Neural crest cell (in vitro differentiated cells): ENCODE measurements at regions not wholly inside any gene's neighbourhood (a gene's known extent, or its start where the extent isn't known, plus 50 kb on each side); places are given as distances from the start of the nearest gene placed in this dataset.

ENCODE experiments used
- DNase-seq: peaks from one replicate; pipeline ENCODE4 v3.0.0; 2021; ENCODE audit warnings: low read depth, mixed read lengths, low spot score
- H3K27ac Mint-ChIP-seq: one replicate; pipeline ENCODE4 v1.8.0; 2021; ENCODE audit warnings: mild to moderate bottlenecking, mixed read lengths; ENCODE audit not compliant: unreplicated experiment
- H3K27me3 Mint-ChIP-seq: 2 replicates; pipeline ENCODE4 v1.8.0; 2021; ENCODE audit warnings: low read depth, mild to moderate bottlenecking, mixed read lengths
- H3K36me3 Mint-ChIP-seq: 2 replicates; pipeline ENCODE4 v1.8.0; 2021; ENCODE audit warnings: low read depth, mild to moderate bottlenecking, mixed read lengths
- H3K4me1 Mint-ChIP-seq: 2 replicates; pipeline ENCODE4 v1.8.0; 2021; ENCODE audit warnings: mixed read lengths
- H3K4me3 Mint-ChIP-seq: one replicate; pipeline ENCODE4 v1.8.0; 2021; ENCODE audit warnings: mild to moderate bottlenecking, mixed read lengths
- H3K9me3 Mint-ChIP-seq: 2 replicates; pipeline ENCODE4 v1.8.0; 2021; ENCODE audit warnings: mixed read lengths
- TF ChIP-seq, protein P1 (sequence below): fragments of 200-600 bp; sonication (generic); conservative IDR thresholded peaks from 2 replicates; pipeline ENCODE4 v1.5.0; 2021; ENCODE audit warnings: antibody characterized with exemption, mild to moderate bottlenecking

DNA sequence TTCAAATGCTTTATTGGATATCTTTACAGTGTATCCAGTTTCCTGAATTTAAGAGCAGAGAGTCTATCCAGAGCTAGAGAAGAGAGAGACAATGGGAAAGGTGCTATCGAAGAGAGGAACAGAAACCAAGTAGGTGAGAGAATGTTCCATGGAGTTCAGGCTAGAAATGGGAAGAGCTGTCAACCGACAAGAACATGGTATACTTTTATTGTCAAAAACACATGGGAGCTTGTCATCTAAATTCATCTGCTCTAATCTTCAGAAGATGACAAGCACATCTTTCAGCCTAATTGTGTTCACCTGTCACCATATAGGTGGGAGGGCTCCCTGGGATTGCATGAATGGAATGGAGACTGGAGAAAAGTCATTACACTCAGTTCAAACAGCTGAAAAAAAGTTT, 690.4 kb upstream of the LRATD1 start:
- H3K27me3 Mint-ChIP-seq: peaks cover 4% of the 10 kb centered on the region
- H3K27ac Mint-ChIP-seq: no peak overlapping the region
- no peak for DNase-seq
- H3K36me3 Mint-ChIP-seq: no peaks in the 10 kb centered on the region
- H3K4me3 Mint-ChIP-seq: no peak overlapping the region
- no peaks in the 10 kb centered on the region for H3K4me1 Mint-ChIP-seq
- no peaks in the 10 kb centered on the region for H3K9me3 Mint-ChIP-seq
- TF ChIP-seq, protein P1, sequence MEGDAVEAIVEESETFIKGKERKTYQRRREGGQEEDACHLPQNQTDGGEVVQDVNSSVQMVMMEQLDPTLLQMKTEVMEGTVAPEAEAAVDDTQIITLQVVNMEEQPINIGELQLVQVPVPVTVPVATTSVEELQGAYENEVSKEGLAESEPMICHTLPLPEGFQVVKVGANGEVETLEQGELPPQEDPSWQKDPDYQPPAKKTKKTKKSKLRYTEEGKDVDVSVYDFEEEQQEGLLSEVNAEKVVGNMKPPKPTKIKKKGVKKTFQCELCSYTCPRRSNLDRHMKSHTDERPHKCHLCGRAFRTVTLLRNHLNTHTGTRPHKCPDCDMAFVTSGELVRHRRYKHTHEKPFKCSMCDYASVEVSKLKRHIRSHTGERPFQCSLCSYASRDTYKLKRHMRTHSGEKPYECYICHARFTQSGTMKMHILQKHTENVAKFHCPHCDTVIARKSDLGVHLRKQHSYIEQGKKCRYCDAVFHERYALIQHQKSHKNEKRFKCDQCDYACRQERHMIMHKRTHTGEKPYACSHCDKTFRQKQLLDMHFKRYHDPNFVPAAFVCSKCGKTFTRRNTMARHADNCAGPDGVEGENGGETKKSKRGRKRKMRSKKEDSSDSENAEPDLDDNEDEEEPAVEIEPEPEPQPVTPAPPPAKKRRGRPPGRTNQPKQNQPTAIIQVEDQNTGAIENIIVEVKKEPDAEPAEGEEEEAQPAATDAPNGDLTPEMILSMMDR: no peak

DNA sequence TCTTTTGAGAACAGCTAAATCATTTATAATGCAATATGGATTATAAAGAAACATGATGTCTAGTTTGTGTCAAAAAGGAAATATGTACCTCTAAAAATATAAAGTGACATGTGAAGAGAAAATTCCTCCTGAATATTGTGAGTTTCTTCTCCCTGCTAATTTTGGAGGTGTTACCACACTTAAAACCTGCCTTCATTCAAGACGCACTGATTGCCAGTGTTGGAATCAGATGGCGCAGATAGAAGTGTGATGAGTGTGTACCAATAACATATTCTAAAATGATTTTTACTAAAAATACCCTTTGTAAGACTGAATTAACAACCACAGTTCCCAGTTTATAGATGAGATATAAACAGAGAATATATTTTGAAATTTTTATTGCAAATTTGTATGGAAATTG, 681.8 kb upstream of the LRATD1 start:
- Mint-ChIP-seq H3K36me3 (no peaks in the 10 kb centered on the region), H3K4me3 (no peak overlapping the region), H3K27me3 (peaks cover 6% of the 10 kb centered on the region), H3K27ac (no peak overlapping the region), H3K4me1 (no peaks in the 10 kb centered on the region), H3K9me3 (no peaks in the 10 kb centered on the region)
- TF ChIP-seq, protein P1: no peak
- DNase-seq: no peak

DNA sequence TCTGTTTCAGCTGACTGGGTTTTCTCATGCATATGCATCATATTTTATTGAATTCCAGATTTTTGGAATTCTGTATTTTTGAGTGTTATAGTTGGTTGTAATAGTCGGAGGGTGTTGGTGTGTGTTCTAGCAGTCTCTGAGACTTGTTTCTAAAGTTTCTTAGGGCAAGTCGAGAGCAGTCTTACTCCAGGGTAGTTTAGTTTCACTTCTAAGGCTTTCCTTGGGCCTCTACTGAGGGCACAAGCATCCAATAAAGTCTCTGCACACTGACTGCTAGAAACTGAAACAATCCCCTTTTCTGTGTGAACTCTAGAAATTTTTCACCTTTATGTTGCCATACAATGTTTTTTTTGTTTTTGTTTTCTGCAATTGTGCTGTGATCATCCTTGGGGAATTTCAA, 663.7 kb upstream of the LRATD1 start:
- H3K27me3 Mint-ChIP-seq: no peaks in the 10 kb centered on the region
- TF ChIP-seq, protein P1: no peak
- no peak for DNase-seq
- H3K27ac Mint-ChIP-seq: no peak overlapping the region
- no peaks in the 10 kb centered on the region for H3K9me3 Mint-ChIP-seq
- no peak overlapping the region for H3K4me3 Mint-ChIP-seq
- H3K36me3 Mint-ChIP-seq: no peaks in the 10 kb centered on the region
- peaks cover 5% of the 10 kb centered on the region for H3K4me1 Mint-ChIP-seq

DNA sequence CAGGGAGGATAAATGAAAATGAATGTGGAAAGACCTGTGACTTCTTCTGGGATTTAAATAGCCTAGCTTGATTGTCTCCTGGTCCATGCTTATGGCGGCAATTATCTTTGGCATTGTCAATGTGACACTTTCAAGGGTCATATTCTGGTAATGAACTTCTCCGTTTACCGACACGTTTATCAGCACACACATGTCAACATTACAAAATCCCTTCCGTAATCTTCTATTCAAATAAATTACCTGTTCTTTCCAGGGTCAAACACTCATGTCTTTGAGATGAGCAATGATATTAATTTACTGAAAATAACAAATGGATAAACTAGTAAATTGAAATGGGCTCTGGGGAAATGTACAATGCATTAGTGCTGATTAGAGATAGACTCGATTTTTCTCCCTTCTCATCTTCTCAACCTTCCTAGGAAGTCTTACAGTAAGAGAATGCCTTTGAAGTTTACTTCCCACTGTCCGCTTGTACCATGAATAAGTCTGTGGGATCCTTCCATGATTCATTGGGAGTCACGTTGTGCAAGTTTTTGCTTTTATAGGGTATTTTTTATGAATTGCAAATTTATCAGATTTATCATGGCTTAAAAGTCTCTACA, 646.3 kb upstream of the LRATD1 start:
- Mint-ChIP-seq H3K27me3 (no peaks in the 10 kb centered on the region), H3K9me3 (no peaks in the 10 kb centered on the region), H3K36me3 (no peaks in the 10 kb centered on the region), H3K27ac (no peak overlapping the region), H3K4me3 (no peak overlapping the region), H3K4me1 (no peaks in the 10 kb centered on the region)
- TF ChIP-seq, protein P1: no peak
- no peak for DNase-seq

DNA sequence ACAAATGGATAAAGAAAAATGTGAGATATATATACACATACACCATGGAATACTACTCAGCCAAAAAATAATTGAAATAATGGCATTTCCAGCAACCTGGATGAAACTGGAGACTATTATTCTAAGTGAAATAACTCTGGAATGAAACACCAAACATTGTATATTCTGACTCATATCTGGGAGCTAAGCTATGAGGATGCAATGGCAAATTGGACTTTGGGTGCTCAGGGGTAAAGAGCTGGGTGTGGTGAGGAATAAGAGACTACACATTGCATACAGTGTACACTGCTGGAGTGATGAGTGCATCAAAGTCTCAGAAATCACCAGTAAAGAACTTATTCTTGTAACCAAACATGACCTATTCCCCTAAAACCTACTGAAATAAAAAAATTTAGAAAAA, 636.0 kb upstream of the LRATD1 start:
- peaks cover 13% of the 10 kb centered on the region for H3K9me3 Mint-ChIP-seq
- no peaks in the 10 kb centered on the region for H3K27me3 Mint-ChIP-seq
- DNase-seq: no peak
- H3K36me3 Mint-ChIP-seq: no peaks in the 10 kb centered on the region
- TF ChIP-seq, protein P1: no peak
- H3K4me1 Mint-ChIP-seq: no peaks in the 10 kb centered on the region
- H3K27ac Mint-ChIP-seq: no peak overlapping the region
- H3K4me3 Mint-ChIP-seq: no peak overlapping the region
